GM12864 (cell line): ENCODE measurements at regions not wholly inside any gene's neighbourhood (a gene's known extent, or its start where the extent isn't known, plus 50 kb on each side); places are given as distances from the start of the nearest gene placed in this dataset.
"Not testable (repeated sequence)": the region's sequence is repeated elsewhere in the genome, so short reads cannot be mapped to it uniquely, and the experiment has no call there.

Source experiments
- DNase-seq: peaks from one replicate; pipeline ENCODE4 v3.0.0-alpha.2; 2011; ENCODE audit warnings: low read depth
- H3K4me3 ChIP-seq: 2 replicates; pipeline ENCODE4 v1.5.1; 2011; ENCODE audit warnings: mild to moderate bottlenecking, low read depth, low read length, control low read depth
- TF ChIP-seq, protein P1 (sequence below): IDR thresholded peaks from 2 replicates; pipeline ENCODE4 v1.5.1; 2011; ENCODE audit warnings: low read depth, mild to moderate bottlenecking, moderate library complexity, low read length, control low read depth, inconsistent platforms; ENCODE audit errors: missing control alignments

DNA sequence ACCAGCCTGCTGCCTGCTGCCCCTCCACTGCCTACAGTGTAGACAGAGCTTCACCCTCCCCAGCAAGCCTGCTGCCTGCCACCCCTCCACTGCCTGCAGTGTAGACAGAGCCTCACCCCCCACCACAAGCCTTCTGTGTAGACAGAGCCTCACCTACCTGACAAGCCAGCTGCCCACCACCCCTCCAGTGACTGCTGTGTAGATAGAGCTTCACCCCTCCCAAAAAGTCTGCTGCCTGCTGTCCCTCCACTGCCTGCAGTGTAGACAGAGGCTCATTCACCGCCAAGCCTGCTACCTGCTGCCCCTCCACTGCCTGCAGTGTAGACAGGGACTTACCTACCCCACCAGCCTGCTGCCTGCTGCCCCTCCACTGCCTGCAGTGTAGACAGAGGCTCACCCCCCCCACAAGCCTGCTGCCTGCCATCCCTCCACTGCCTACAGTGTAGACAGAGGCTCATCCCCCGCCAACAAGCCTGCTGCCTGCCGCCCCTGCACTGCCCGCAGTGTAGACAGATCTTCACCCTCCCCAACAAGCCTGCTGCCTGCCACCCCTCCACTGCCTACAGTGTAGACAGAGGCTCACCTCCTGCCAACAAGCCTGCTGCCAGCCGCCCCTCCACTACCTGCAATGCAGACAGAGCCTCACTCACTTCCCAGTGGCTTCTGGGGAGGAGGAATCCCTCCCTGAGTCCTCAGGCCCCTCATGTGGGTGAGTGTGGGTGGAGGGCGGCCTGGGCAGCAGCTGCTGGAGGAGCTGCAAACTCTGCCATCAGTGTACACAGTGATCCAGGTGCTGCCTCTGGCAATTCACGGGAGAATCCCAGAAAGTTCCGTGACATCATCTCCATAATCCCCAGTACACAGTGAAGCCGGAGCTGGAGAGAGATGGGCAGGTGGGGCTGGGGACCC, 140.9 kb downstream of the DLL1 start:
- H3K4me3 ChIP-seq = no peak overlapping the region
- TF ChIP-seq, protein P1, sequence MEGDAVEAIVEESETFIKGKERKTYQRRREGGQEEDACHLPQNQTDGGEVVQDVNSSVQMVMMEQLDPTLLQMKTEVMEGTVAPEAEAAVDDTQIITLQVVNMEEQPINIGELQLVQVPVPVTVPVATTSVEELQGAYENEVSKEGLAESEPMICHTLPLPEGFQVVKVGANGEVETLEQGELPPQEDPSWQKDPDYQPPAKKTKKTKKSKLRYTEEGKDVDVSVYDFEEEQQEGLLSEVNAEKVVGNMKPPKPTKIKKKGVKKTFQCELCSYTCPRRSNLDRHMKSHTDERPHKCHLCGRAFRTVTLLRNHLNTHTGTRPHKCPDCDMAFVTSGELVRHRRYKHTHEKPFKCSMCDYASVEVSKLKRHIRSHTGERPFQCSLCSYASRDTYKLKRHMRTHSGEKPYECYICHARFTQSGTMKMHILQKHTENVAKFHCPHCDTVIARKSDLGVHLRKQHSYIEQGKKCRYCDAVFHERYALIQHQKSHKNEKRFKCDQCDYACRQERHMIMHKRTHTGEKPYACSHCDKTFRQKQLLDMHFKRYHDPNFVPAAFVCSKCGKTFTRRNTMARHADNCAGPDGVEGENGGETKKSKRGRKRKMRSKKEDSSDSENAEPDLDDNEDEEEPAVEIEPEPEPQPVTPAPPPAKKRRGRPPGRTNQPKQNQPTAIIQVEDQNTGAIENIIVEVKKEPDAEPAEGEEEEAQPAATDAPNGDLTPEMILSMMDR = no peak
- no peak for DNase-seq

DNA sequence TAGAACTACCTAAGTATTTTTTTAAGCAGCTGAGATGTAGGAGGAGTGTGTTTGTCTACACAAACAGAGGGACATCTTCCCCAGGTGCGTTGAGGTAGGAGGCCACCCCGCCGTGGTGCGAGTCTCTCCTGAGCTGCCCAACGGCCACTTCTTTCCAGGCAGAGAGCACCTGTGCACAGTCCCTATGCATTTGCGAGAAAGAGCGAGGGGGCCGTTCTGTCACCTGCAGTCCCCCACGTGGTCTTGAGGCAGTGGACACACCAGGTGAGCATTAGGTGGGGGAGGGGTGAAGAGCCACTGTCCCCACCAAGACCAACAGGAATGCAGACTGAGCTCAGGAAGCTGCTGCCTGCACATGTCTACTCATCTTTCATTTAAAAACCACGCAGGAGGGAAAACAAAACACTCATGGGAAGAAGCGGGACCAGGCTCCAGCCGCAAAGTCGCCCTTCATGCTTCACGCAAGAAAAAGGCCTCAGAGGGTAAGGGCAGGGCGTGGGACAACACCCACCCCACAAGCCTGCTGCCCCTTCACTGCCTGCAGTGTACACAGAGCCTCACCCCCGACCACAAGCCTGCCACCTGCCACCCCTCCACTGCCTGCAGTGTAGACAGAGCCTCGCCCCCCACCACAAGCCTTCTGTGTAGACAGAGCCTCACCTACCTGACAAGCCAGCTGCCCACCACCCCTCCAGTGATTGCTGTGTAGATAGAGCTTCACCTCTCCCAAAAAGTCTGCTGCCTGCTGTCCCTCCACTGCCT, 142.0 kb downstream of the DLL1 start:
- TF ChIP-seq, protein P1 = no peak
- H3K4me3 ChIP-seq = no peak overlapping the region
- no peak for DNase-seq

DNA sequence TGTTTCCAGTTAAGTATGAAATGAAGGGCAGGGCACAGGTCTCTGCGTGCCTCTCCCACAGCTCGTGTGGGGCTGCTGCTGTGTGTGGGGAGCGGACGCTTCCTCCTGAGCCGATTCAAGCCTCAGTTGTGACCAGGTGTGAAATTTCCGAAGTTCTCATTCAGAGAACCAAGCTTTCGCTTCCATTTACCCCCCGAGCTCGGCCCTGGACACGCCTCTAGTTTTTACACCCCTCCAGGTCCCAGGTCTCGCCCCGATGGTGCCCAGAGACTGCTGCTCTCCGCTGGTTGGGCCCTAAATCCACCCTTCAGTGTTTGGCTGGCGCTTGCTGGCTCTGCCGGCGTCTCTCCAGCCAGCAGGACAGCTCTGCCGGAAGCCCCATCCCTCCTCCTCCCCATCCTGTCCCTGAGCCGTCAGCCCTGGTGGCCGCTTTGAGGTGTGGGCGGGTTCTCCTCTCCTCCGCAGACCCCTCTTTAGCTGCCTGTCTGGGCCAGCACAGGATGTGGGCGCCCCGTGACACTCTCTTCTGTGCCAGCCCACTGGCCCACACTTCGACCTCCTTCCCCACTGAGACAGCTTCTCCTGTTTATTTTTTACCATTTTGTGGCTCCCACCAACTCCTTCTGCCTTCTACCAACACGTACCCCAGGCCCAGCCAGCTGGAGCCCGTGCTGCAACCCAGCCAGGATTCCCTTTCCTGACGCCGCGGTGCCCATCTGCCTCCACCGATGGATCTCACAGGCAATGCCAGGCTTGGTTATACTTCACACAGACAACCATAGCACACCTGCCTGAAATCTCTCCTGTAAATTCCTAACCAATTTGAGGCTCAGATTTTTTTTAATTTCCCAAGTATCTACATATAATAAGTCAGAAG, 142.8 kb downstream of the DLL1 start:
- no peak for DNase-seq
- no peak overlapping the region for H3K4me3 ChIP-seq
- TF ChIP-seq, protein P1 = no peak

DNA sequence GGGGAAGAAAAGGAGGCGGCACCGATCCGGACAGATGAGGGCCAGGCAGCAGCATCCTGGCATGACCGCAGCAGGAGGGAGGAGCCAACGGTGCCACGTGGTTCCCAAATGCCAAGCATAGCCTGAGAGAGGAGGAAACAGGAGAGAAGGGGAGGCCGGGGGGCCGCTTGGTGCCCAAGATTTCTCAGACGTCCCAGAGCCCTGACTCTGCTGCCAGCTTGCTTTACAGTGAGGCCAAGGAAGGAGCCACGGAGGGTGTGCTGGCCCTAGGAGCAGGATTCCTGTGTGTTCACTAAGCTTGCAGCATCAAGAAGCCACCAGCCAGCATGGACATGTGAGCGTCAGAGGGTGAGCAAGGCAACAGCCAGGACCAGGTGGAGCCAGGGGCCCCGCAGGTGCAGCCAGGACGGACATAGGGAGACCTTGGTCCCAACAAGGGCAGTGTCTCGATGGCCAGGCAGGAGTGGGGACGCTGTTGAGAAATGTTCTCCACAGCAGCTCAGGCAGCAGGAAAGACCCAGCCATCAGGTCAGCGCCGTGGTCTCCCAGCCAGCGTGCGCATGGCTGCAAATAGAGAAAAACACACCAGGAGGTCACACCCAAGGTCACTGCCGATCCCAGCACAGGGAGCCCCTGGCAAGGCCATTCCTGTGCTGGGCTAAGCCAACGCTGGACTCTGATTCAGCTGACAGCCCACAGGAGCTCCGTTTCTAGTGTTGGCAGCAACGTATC, 143.7 kb downstream of the DLL1 start:
- TF ChIP-seq, protein P1 = no peak
- H3K4me3 ChIP-seq = no peak overlapping the region
- DNase-seq = no peak

DNA sequence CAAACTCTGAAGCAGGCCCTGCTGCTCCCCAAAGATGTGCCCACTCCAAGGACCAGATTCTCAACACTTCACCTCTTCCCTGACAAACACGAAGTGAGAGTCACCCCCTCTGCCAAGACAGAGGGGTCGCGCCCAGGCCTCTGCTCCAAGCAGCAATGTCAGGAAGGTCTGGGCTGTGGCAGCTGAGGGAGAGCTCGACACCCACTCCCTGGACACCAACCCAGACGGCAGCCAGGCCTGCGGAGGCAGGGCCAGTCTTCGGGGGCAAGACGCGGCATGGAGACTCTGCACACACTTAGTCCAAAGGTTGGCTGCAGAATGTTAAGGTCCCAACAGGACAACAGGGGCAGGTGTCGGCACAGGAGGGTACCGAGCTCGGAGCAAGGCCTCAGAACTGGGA, 144.2 kb downstream of the DLL1 start:
- no peak overlapping the region for H3K4me3 ChIP-seq
- TF ChIP-seq, protein P1 = no peak
- DNase-seq = no peak

DNA sequence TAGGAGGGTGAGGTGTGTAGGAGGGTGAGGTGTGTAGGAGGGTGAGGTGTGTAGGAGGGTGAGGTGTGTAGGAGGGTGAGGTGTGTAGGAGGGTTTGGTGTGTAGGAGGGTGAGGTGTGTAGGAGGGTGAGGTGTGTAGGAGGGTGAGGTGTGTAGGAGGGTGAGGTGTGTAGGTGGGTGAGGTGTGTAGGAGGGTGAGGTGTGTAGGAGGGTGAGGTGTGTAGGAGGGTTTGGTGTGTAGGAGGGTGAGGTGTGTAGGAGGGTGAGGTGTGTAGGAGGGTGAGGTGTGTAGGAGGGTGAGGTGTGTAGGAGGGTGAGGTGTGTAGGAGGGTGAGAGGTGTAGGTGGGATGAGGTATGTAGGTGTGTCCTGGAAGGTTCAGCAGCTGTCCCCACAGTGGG, 144.7 kb downstream of the DLL1 start:
- not testable (repeated sequence) for H3K4me3 ChIP-seq, DNase-seq

- not testable (repeated sequence) for H3K4me3 ChIP-seq, DNase-seq
These were observed 145.2 kb downstream of the DLL1 start for GRCh38 chr6:170145716-170146115.
